Femur (tissue), 1 donor: ENCODE measurements at regions not wholly inside any gene's neighbourhood (a gene's known extent, or its start where the extent isn't known, plus 50 kb on each side); places are given as distances from the start of the nearest gene placed in this dataset.

Experiments used
- DNase-seq: peaks from one replicate; pipeline ENCODE4 v3.0.0-alpha.2; 2017

DNA sequence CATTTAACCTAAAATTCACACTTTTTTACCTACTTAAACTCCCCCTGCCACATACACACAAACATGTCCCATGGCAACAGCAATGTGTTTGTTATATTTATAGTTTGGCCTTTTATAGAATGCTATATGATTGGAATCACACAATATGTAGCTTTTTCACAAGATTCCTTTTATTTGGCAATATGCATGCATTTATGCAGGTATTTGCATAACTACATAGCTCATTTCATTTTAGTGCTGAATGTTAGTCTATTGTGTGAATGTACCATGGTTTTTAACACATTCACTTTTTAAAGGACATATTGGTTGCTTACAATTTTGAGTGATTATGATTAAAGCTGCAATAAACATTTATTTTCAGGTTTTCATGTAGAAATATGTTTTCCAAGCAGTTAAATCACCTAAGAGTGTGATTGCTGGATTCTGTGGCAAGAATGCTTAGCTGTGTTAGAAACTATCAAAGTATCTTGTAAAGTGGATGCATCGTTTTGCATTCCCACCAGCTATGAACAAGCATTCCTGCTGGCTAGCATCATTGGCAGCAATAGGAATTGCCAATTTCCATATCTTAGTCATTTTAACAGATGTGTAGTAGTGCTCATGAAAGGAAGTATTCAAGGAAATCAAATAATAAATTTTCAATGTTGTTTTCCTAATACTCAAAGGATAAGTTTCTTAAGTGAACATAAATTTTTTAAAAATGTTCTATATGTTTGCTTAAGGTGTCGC is 557.0 kb downstream of the SLITRK1 start:
- DNase-seq: no peak

- DNase-seq: no peak
Measured at GRCh38 chr13:83311886-83312577, 570.2 kb downstream of the SLITRK1 start.

- no peak for DNase-seq
Measured at GRCh38 chr13:83298617-83299016, 583.7 kb downstream of the SLITRK1 start.

DNA sequence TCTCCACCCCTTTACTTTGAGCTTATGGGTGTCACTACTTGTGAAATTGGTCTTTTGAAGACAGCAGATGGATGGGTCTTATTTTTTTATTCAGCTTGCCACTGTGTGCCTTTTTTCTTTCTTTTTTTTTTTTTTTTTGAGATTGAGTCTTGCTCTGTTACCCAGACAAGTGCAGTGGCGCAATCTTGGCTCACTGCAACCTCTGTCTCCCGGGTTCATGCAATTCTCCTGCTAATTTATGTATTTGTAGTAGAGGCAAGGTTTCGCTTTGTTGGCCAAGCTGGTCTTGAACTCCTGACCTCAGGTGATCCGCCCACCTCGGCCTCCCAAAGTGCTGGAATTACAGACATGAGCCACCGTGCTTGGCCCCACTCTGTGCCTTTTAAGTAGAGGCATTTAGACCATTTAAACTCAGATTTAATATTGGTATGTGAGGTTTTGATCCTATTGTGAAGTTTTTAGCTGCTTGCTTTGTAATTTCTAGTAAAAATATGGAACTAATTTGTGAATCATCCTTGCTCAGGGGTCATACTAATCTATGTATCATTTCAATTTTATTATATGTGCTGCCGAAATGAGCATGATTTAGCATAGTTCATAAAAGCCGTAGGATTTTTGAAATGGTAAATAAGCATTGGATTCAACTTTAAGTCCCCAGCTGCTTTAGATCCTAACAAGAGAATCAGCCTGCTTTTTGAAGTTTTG is 584.5 kb downstream of the SLITRK1 start:
- DNase-seq: no peak

DNA sequence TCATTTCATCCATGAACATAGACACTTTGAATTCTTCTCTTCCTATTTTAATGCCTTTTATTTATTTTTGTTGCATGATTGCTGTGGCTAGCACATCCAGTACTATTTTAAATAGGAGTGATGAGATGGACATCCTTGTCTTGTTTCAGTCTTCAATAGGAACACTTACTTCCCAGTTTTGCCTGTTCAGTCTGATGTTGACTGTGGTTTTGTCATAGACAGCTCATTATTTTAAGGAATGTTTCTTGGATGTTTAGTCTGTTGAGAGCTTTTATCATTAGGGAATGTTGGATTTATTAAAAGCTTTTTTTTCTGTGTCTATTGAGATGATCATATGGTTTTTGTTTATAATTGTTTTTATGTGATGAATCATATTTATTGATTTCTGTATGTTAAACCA is 586.6 kb downstream of the SLITRK1 start:
- no peak for DNase-seq

- DNase-seq: no peak
Measured at GRCh38 chr13:83286737-83287136, 595.5 kb downstream of the SLITRK1 start.

DNA sequence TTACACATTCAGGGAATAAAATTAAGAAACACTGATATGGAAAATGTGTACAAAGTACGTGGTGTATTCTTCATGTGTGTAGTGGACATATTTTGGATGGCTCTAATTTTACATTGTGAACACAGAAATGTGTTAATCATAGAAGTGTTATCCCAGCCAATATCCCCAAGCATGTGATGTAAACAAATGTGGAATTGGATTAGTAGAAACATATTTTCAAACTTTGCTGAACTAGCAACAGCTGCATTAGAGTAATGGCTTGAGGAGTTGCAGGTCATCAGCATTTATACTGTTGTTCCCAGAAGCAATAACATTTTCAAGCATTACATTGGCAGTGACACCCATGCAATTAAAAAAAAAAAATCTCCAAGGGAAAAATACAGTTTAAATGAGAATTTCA is 600.6 kb downstream of the SLITRK1 start:
- no peak for DNase-seq

GRCh38 chr13:83274679-83275078 is 607.6 kb downstream of the SLITRK1 start:
- no peak for DNase-seq

GRCh38 chr13:83272652-83273240 is 609.5 kb downstream of the SLITRK1 start:
- no peak for DNase-seq

DNA sequence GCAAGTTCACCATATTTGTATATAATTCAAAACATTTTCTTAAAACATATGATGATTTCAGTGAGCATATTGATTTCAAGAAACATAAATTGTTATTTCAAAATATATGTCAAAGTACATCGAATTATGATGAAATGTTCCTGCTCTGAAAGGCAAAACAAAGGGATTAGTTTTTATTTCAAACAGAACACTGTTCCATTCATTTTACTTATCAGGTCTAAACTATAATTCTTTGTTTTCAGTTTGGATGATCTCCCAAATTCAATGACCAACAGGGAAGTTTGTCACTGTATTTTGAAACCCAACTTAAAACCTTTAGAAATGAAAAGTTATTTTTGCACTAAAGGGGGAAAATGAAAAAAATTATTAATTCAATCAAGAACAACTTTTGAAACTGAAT is 610.2 kb downstream of the SLITRK1 start:
- no peak for DNase-seq

GRCh38 chr13:83265279-83265678 is 617.0 kb downstream of the SLITRK1 start:
- DNase-seq: no peak

- DNase-seq: no peak
Measured at GRCh38 chr13:83248751-83249150, 633.5 kb downstream of the SLITRK1 start.

DNA sequence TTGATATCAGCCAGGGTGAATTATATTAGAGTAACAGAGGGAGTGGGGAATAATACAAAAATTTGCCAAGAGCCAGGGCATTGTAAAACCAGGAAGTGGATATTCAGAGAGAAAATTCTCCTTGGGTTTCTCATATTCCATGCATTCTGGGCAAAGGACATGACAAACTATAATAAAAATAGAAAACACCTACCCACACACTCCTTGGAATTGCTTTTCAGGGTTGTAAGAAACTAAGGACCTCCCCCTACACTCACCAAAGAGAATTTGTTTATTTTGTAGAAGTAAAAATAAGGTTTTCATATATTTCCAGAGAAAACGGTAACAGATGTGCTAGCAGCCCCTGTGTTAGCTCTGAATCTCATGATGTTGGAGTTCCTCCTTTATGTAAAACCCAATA is 649.6 kb downstream of the SLITRK1 start:
- DNase-seq: no peak

DNA sequence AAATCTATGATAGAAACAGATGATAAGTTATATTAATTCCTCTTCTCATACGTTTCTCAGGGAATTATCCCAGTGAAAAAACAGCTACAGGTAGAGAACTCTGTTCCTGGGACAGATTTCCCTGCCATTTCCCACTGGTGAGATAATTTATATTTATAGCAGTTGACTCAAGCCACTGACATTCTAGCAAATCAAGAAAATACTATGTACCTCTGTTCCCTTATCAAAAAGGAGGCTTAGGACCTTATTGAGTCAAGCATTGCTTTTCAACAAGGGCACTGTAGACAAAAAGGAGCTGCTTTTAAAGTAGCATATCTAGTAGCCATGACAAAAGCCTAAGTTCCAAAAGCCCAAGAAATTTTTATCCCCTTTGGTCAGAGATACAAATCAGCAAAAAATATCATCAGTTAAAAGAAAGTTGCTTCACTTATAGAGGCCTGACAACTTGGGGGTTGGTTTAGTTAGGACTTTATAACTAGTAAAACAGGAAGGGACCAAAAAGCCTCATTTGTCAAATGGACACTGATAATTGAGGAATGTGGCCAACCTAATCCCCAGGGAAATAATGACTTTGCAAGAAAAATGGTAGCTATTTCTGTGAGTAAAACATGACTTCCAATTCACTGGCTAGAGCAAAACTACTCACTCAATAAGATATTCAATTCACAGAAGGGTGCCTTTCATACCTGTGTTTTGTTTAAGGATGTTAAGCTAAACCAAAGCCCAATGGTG is 652.5 kb downstream of the SLITRK1 start:
- no peak for DNase-seq

GRCh38 chr13:83223546-83223945 is 658.7 kb downstream of the SLITRK1 start:
- no peak for DNase-seq

DNA sequence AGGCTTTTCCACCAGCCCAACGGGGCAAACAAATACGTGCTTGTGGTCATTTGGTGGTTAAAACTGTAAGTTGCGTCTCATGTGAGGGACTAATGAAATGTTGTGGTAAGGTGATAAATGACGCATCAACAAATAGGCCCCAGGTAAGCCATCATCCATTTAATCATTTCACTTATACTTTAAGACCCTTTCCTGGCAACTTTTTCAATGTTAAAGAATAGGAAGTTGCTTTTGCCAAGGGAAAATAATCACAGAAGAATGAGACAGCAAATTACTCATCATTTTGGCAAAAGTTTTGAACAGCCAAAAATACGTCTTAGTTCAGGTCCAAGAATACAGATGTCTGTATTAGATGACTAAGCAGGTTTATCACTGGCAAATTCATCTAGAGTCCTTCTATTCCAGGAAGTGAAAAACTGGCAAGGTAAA is 660.4 kb downstream of the SLITRK1 start:
- no peak for DNase-seq

GRCh38 chr13:83221256-83221655 is 661.0 kb downstream of the SLITRK1 start:
- DNase-seq: no peak

GRCh38 chr13:83220241-83220640 is 662.0 kb downstream of the SLITRK1 start:
- DNase-seq: no peak

DNA sequence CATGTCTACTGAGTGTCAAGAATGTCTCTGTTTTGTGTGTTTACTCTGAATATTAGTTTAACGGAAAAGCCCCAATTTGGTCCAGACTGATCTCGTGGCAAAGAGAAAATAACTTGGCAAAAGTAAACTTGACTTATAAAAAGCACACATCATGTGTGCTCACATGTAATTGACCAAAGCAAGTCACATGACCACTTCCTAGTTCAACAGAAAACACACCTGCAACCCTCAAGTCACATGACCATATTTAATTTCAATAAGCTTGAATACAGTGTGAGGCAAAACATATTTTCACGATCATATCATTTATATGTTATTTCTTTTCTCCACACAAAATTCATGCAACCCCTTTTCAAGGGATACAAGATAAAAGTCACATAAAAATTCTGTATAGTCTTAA is 662.4 kb downstream of the SLITRK1 start:
- no peak for DNase-seq

- DNase-seq: no peak
Measured at GRCh38 chr13:83216479-83217245, 665.6 kb downstream of the SLITRK1 start.

GRCh38 chr13:83215627-83216026 is 666.6 kb downstream of the SLITRK1 start:
- no peak for DNase-seq

GRCh38 chr13:83214452-83214851 is 667.8 kb downstream of the SLITRK1 start:
- no peak for DNase-seq
